HepG2 (cell line): ENCODE measurements at regions not wholly inside any gene's neighbourhood (a gene's known extent, or its start where the extent isn't known, plus 50 kb on each side); places are given as distances from the start of the nearest gene placed in this dataset.

ENCODE experiments used
- CENPX ChIP-seq: sonication (generic); formaldehyde crosslinking; IDR thresholded peaks from 2 replicates; pipeline ENCODE4 v1.9.0; 2021; ENCODE audit warnings: mild to moderate bottlenecking, missing genetic modification reagents, moderate library complexity
- GRHL1 ChIP-seq: sonication (generic); formaldehyde crosslinking; conservative IDR thresholded peaks from 2 replicates; pipeline ENCODE4 v1.8.0; 2022; ENCODE audit warnings: missing genetic modification reagents
- HNF1A ChIP-seq, 2 experiments: sonication (generic) in 1 of 2; formaldehyde crosslinking in 1 of 2; IDR thresholded peaks; 2 replicates each; pipeline versions ENCODE4 v1.4.0 to v1.6.1; 2016 to 2020; ENCODE audit warnings: borderline replicate concordance in 1 of 2, low read depth in 1 of 2, mild to moderate bottlenecking in 1 of 2, missing genetic modification reagents in 1 of 2
- HNRNPL ChIP-seq: fragments of 200-400 bp; formaldehyde crosslinking; IDR thresholded peaks from 2 replicates; pipeline ENCODE4 v1.6.1; 2017; ENCODE audit warnings: mild to moderate bottlenecking, low read depth, low read length
- SSRP1 ChIP-seq: IDR thresholded peaks from 2 replicates; pipeline ENCODE4 v1.6.1; 2016; ENCODE audit warnings: control low read depth
- USF2 ChIP-seq, 2 experiments: sonication (generic) in 1 of 2; formaldehyde crosslinking in 1 of 2; IDR thresholded peaks; 2 replicates each; pipeline versions ENCODE4 v1.5.1 to v1.6.1; 2011 to 2020; ENCODE audit warnings: borderline replicate concordance in 1 of 2, low read depth in 1 of 2, low read length in 1 of 2, mild to moderate bottlenecking in 1 of 2, missing genetic modification reagents in 1 of 2, moderate library complexity in 1 of 2
- ZMYM3 ChIP-seq: sonication (generic); formaldehyde crosslinking; IDR thresholded peaks from 2 replicates; pipeline ENCODE4 v1.5.1; 2020; ENCODE audit warnings: mild to moderate bottlenecking, missing genetic modification reagents
- ZNF547 ChIP-seq: sonication (generic); formaldehyde crosslinking; IDR thresholded peaks from 2 replicates; pipeline ENCODE4 v1.5.1; 2020; ENCODE audit warnings: mild to moderate bottlenecking, missing genetic modification reagents

- no peak for TF ChIP-seq USF2 (IDR thresholded peaks at IDR 0.05; ENCODE audit: low read depth, low read length)
- TF ChIP-seq USF2 (CRISPR knock-in tag; IDR thresholded peaks at IDR 0.05; ENCODE audit: borderline replicate concordance): no peak
- no peak for TF ChIP-seq ZNF547 (CRISPR knock-in tag)
- TF ChIP-seq CENPX (CRISPR knock-in tag): no peak
- no peak for TF ChIP-seq ZMYM3 (CRISPR knock-in tag)
- no peak for TF ChIP-seq HNRNPL
- no peak for TF ChIP-seq GRHL1 (CRISPR knock-in tag)
- no peak for TF ChIP-seq SSRP1 (CRISPR knock-in tag)
- TF ChIP-seq HNF1A (IDR thresholded peaks at IDR 0.05; ENCODE audit: low read depth): no peak
- TF ChIP-seq HNF1A (CRISPR knock-in tag; IDR thresholded peaks at IDR 0.05; ENCODE audit: borderline replicate concordance): no peak
These were observed 81.1 kb upstream of the PCDH19 start (continued) for GRCh38 chrX:100491174-100491573.
